ENCODE measurements at regions not wholly inside any gene's neighbourhood (a gene's known extent, or its start where the extent isn't known, plus 50 kb on each side); places are given as distances from the start of the nearest gene placed in this dataset.

GRCh38 chr4:4606321-4606720 is 64.5 kb upstream of the STX18 start:
- TF ChIP-seq CTCF (IDR thresholded peaks at IDR 0.05; ENCODE audit: unreplicated experiment in 3 of 3), result no peak
- Mint-ChIP-seq H3K9me3 (no peaks in the 10 kb centered on the region), H3K4me1 (peaks cover 22% of the 10 kb centered on the region)

DNA sequence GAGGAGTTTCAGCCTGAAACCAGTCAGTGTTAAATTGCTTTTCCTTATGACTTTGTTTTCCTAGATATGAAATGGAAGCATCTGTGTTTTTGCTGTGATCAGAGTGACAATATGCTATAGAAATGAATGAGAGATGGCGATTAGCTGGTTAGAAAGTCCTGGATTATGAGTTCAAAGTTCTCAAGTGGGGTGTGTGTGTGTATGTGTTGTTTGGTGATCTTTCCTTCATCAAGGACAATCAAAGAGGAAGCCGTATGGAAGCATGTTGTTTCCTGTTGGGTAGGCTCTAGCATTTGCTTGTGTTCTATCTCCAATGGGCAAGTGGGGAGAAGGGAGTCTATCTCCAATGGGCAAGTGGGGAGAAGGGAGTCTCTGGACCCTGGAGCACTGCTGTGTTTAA is 64.0 kb upstream of the STX18 start:
- no peak overlapping the region for H3K4me3 Mint-ChIP-seq
- H3K36me3 Mint-ChIP-seq (ENCODE audit: low read depth), result peaks cover 5% of the 10 kb centered on the region
- H3K4me1 Mint-ChIP-seq, result peaks cover 21% of the 10 kb centered on the region
- H3K9me3 Mint-ChIP-seq, result no peaks in the 10 kb centered on the region
- H3K27me3 Mint-ChIP-seq (ENCODE audit: low read depth), result no peaks in the 10 kb centered on the region
- no peak for TF ChIP-seq CTCF (IDR thresholded peaks at IDR 0.05; ENCODE audit: unreplicated experiment in 3 of 3)
- H3K27ac Mint-ChIP-seq, result peak overlapping the region in 1 of 3 experiments; percentile 35

More at GRCh38 chr4:4606321-4606720, 64.5 kb upstream of the STX18 start:
- no peak overlapping the region for H3K4me3 Mint-ChIP-seq
- H3K27ac Mint-ChIP-seq, result no peak overlapping the region
- no peaks in the 10 kb centered on the region for H3K27me3 Mint-ChIP-seq (ENCODE audit: low read depth)
- peaks cover 5% of the 10 kb centered on the region for H3K36me3 Mint-ChIP-seq (ENCODE audit: low read depth)

DNA sequence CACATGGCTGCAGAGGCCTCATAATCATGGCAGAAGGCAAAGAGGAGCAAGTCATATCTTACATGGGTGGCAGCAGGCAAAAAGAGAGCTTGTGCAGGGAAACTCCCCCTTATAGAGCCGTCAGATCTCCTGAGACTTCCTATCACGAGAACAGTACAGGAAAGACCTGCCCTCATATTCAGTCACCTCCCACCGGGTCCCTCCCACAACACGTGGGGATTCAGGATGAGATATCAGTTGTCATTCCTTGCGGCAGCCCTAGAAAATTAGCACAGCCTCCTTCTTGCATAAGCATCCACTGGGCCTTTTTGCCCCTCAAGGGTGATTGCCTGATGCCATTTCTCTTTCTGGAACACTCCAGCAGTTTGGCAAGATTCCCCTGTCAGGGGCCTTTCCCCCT is 61.7 kb upstream of the STX18 start:
- Mint-ChIP-seq H3K36me3 (ENCODE audit: low read depth) (peaks cover 5% of the 10 kb centered on the region), H3K9me3 (peaks cover 2% of the 10 kb centered on the region), H3K4me3 (no peak overlapping the region), H3K27me3 (ENCODE audit: low read depth) (no peaks in the 10 kb centered on the region), H3K27ac (peak overlapping the region in 1 of 3 experiments; percentile 6), H3K4me1 (peaks cover 18% of the 10 kb centered on the region)
- TF ChIP-seq CTCF (IDR thresholded peaks at IDR 0.05; ENCODE audit: unreplicated experiment in 3 of 3), result no peak

DNA sequence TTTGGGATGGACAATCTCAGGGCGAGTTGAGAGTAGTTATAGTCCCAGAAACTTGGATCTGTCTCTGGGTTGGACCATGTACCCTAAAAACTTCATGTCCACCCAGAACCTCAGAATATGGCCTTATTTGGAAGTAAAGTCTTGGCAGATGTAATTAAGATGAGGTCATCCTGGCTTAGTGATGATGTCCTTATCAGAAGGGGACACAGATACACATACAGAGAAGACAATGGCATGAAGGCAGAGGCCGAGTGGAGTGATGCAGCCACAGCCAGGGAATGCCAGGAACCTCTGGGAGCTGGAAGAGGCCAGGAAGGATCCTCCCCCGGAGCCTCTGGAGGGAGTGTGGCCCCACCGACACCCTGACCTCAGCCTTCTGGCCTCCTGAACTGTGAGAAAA is 61.2 kb upstream of the STX18 start:
- Mint-ChIP-seq H3K4me1 (peaks cover 20% of the 10 kb centered on the region), H3K9me3 (peaks cover 2% of the 10 kb centered on the region), H3K27ac (peak overlapping the region in 1 of 3 experiments; percentile 6), H3K4me3 (no peak overlapping the region), H3K36me3 (ENCODE audit: low read depth) (peaks cover 5% of the 10 kb centered on the region), H3K27me3 (ENCODE audit: low read depth) (no peaks in the 10 kb centered on the region)
- TF ChIP-seq CTCF (IDR thresholded peaks at IDR 0.05; ENCODE audit: unreplicated experiment in 3 of 3), result no peak

GRCh38 chr4:4602468-4602867 is 60.6 kb upstream of the STX18 start:
- H3K27ac Mint-ChIP-seq, result no peak overlapping the region
- peaks cover 5% of the 10 kb centered on the region for H3K36me3 Mint-ChIP-seq (ENCODE audit: low read depth)
- no peak overlapping the region for H3K4me3 Mint-ChIP-seq
- H3K4me1 Mint-ChIP-seq, result peaks cover 16% of the 10 kb centered on the region
- TF ChIP-seq CTCF (IDR thresholded peaks at IDR 0.05; ENCODE audit: unreplicated experiment in 3 of 3), result no peak
- H3K27me3 Mint-ChIP-seq (ENCODE audit: low read depth), result no peaks in the 10 kb centered on the region
- H3K9me3 Mint-ChIP-seq, result peaks cover 2% of the 10 kb centered on the region

- no peak for TF ChIP-seq CTCF (IDR thresholded peaks at IDR 0.05; ENCODE audit: unreplicated experiment in 3 of 3)
- Mint-ChIP-seq H3K9me3 (peaks cover 2% of the 10 kb centered on the region), H3K36me3 (ENCODE audit: low read depth) (peaks cover 5% of the 10 kb centered on the region), H3K4me1 (peaks cover 16% of the 10 kb centered on the region), H3K27ac (no peak overlapping the region), H3K4me3 (no peak overlapping the region), H3K27me3 (ENCODE audit: low read depth) (no peaks in the 10 kb centered on the region)
These were observed 60.0 kb upstream of the STX18 start for GRCh38 chr4:4601803-4602369.

Data from nephron (organoid).